GM21423 (cell line): ENCODE measurements at regions not wholly inside any gene's neighbourhood (a gene's known extent, or its start where the extent isn't known, plus 50 kb on each side); places are given as distances from the start of the nearest gene placed in this dataset.
"Not testable (repeated sequence)": the region's sequence is repeated elsewhere in the genome, so short reads cannot be mapped to it uniquely, and the experiment has no call there.

Source experiments
- ATAC-seq: cut with Tn5 transposase; IDR thresholded peaks from one replicate; pipeline ENCODE4 v1.9.1; 2021; ENCODE audit warnings: mild to moderate bottlenecking, moderate library complexity; ENCODE audit not compliant: unreplicated experiment

- ATAC-seq: no peak
These were observed 71.8 kb downstream of the GGTLC2 start for GRCh38 chr22:22716136-22716665.

GRCh38 chr22:22717664-22718063, 73.2 kb downstream of the GGTLC2 start:
- ATAC-seq: no peak

DNA sequence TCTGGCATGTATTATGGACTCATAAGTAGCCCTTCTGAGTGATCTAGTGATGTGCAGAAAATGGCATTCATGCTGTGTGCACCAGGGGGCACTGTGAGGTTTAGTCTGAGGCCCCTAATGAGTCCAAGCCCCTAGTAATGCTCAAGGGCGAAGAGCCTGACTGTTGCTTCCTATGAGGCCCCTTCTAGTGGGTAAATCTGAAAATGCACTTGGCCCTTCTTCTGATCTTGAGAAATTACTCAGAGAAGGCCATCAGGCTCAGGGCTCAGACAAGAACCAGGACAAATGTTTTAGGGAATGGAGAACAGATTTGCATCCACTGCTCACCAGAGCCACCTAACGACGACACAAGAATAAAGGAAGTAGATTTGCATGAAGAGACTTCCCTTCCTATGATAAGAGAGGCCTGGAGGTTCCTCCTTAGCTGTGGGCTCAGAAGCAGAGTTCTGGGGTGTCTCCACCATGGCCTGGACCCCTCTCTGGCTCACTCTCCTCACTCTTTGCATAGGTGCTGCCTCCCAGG, 75.8 kb downstream of the GGTLC2 start:
- peak; percentile 49 for ATAC-seq

DNA sequence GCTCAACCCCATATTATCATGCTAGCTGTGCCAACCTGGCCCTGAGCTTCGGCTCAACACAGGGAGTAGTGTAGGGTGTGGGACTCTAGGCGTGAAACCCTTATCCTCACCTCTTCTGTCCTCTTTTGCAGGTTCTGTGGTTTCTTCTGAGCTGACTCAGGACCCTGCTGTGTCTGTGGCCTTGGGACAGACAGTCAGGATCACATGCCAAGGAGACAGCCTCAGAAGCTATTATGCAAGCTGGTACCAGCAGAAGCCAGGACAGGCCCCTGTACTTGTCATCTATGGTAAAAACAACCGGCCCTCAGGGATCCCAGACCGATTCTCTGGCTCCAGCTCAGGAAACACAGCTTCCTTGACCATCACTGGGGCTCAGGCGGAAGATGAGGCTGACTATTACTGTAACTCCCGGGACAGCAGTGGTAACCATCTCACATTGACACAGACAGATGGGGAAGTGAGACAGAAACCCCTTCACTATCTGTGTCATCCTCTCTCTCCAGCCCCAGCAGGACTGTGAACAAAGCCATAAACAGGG, 76.4 kb downstream of the GGTLC2 start:
- ATAC-seq: peak; percentile 74

- ATAC-seq: no peak
These were observed 77.4 kb downstream of the GGTLC2 start for GRCh38 chr22:22721681-22722354.

- no peak for ATAC-seq
These were observed 84.0 kb downstream of the GGTLC2 start for GRCh38 chr22:22728382-22728781.

GRCh38 chr22:22730655-22731373, 86.4 kb downstream of the GGTLC2 start:
- no peak for ATAC-seq

- no peak for ATAC-seq
These were observed 86.9 kb downstream of the GGTLC2 start for GRCh38 chr22:22731374-22731676.

DNA sequence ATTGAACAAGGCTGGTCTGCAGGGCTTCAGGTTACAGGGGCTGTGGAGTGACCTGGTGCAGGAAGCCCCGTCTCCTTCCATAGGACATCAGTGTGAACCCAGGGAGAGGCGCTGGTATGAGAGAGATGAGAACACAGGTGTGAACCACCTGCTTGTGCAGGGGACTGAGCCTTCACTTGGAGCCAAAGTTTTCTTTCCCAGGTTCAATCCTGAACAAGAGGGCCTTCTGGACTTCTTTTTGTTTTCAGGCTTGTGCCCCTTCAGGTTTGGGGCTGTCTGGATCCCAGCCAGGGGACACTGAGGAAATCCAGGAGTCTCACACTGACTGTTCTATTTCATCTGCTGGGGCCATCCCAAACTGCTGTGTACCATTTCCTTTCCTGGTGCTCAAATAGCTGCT, 88.6 kb downstream of the GGTLC2 start:
- ATAC-seq: not testable (repeated sequence)

- ATAC-seq: no peak
These were observed 89.5 kb downstream of the GGTLC2 start for GRCh38 chr22:22733881-22734373.

GRCh38 chr22:22734395-22735272, 90.2 kb downstream of the GGTLC2 start:
- not testable (repeated sequence) for ATAC-seq

- ATAC-seq: not testable (repeated sequence)
These were observed 90.9 kb downstream of the GGTLC2 start for GRCh38 chr22:22735276-22735675.

DNA sequence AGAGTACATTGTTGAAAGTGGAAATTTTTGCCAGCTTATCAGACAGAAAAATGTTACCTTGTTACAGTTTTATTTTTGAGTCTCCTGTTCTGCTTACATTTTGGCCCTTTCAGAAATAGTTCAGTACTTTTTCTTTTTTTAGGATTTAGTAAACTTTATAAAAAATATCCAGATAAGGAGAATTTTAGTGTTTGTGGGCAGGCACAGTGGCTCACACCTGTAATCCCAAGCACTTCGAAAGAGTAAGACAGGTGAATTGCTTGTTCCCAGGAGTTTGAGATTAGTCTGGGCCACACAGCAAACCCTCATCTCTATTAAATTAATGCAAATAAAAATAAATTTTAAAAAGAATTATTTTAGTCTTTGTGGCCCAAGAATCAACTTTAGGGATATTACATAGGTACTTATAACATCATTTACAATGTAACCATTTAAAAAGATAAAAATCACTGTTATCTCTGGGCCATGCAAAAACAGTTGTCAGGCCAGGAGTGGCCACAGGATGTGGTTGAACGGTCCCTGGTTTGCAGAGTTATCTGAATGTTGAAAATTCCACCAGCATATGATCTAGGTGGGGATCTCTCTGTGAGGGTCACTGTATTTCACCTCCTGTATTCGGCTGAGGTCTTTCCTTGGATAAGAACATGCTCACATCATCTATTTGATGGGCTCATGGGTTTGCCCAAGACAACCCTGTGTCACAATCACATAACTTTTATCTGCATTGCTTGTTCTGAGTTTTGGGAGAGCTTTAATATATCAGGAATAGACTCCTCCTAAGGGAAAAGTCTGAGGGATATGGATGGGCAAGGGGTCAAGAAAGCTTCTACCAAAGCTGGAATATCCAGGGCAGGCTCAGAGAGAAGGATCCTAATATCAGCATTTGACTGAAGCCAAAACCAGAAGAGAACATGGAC, 91.5 kb downstream of the GGTLC2 start:
- ATAC-seq: no peak

- no peak for ATAC-seq
These were observed 93.2 kb downstream of the GGTLC2 start for GRCh38 chr22:22737590-22737989.

DNA sequence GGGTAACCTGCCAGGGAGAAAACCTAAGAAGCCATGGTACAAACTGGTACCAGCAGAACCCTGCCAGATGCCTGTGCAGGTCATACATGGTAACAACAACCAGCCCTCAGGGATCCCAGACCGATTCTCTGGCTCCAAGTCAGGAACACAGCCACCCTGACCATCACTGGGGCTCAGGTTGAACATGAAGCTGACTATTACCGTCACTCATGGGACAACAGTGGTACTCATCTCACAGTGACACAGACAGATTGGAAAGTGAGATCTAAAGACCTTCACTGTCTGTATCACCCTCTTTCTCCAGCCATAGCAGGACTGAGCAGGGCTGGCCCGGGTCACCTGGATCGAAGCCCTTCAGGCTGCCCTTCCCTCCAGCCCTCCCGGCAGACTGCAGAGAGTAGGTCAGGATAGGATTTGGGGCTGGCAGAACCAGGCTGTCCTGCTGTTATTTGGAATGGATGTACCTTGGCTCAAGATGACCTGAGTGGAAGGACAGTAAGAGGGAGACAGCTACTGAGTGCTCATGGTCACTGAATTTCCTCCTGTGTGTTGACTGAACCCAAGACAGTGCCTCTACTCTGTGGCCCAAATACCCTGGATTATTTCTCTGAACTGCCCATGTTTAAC, 94.7 kb downstream of the GGTLC2 start:
- no peak for ATAC-seq

DNA sequence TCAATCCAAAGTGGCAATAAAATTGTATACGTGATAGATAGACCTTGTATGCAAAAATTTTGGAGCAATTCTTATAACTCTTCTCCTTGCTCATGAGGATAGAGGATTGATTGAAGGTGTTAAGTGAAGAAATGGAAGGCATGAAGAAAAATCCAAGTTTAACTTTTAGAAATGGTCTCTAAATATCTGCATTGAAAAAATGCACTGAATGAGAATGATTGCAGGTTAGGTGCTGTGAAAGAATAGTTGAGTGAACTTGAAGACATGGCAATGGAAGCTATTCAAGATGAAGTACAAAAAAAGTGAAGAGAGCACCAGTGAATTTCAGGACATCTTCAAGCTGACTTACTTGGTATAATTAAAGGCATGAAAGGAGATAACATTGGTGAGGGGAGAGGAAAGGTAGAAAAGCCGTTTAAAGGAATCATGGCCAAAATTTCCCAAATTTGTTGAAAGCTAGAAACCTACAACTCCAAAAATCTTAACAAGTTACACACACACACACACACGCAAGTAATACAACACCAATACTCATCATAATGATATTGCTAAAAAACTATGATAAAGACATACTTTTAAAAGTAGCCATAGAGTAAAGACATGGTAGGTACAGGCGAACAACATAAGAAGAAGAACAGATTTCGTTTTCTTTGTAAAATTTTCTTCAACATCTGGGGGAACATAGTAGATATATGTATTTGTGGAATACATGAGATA, 96.3 kb downstream of the GGTLC2 start:
- ATAC-seq: no peak

- no peak for ATAC-seq
These were observed 97.4 kb downstream of the GGTLC2 start for GRCh38 chr22:22741843-22742242.

- no peak for ATAC-seq
These were observed 98.2 kb downstream of the GGTLC2 start for GRCh38 chr22:22742641-22743040.
